NB4 (cell line): ENCODE measurements at regions not wholly inside any gene's neighbourhood (a gene's known extent, or its start where the extent isn't known, plus 50 kb on each side); places are given as distances from the start of the nearest gene placed in this dataset.

ENCODE experiments used
- DNase-seq: peaks from one replicate; pipeline ENCODE4 v3.0.0; 2010; ENCODE audit warnings: low read depth
- H3K4me3 ChIP-seq: one replicate; pipeline ENCODE4 v1.5.1; 2011; ENCODE audit warnings: mild to moderate bottlenecking, low read depth, low read length, moderate library complexity
- MYC ChIP-seq: IDR thresholded peaks from 2 replicates; pipeline ENCODE4 v1.6.1; 2011; ENCODE audit warnings: low read depth, low read length
- POLR2A ChIP-seq: IDR thresholded peaks from 2 replicates; pipeline ENCODE4 v1.6.1; 2011; ENCODE audit warnings: mild to moderate bottlenecking; ENCODE audit not compliant: insufficient read length; ENCODE audit errors: extremely low read depth
- TF ChIP-seq, protein P1 (sequence below): IDR thresholded peaks from one replicate; pipeline ENCODE4 v1.5.1; 2012; ENCODE audit warnings: low read depth, low read length
- TF ChIP-seq, protein P2 (sequence below): IDR thresholded peaks from 2 replicates; pipeline ENCODE4 v1.6.1; 2011; ENCODE audit warnings: low read depth, low read length

DNA sequence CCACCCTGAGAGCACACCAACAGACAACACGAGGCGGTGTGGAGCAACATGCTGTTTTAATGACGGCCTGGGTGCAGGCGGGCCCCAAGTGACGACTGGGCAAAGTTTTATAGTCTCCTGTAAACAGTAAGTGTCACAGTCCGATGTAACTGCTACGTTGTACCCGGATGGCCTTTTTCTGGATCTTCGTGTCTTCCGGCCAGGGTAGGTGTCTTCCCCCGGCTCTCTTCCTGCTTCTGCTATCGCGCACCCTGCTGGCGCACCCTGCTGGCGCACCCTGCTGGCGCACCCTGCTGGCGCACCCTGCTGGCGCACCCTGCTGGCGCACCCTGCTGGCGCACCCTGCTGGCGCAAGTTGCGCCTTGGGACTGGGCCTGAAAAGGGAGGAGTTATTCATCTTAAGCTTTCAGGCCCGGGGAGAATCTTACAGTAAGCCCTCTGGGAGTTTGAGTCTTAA, 143.0 kb upstream of the TARS1 start:
- TF ChIP-seq, protein P1, sequence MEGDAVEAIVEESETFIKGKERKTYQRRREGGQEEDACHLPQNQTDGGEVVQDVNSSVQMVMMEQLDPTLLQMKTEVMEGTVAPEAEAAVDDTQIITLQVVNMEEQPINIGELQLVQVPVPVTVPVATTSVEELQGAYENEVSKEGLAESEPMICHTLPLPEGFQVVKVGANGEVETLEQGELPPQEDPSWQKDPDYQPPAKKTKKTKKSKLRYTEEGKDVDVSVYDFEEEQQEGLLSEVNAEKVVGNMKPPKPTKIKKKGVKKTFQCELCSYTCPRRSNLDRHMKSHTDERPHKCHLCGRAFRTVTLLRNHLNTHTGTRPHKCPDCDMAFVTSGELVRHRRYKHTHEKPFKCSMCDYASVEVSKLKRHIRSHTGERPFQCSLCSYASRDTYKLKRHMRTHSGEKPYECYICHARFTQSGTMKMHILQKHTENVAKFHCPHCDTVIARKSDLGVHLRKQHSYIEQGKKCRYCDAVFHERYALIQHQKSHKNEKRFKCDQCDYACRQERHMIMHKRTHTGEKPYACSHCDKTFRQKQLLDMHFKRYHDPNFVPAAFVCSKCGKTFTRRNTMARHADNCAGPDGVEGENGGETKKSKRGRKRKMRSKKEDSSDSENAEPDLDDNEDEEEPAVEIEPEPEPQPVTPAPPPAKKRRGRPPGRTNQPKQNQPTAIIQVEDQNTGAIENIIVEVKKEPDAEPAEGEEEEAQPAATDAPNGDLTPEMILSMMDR = peak; percentile 27
- TF ChIP-seq, protein P2, sequence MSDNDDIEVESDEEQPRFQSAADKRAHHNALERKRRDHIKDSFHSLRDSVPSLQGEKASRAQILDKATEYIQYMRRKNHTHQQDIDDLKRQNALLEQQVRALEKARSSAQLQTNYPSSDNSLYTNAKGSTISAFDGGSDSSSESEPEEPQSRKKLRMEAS = no peak
- TF ChIP-seq POLR2A = no peak
- H3K4me3 ChIP-seq = no peak overlapping the region
- DNase-seq = peak; percentile 2

DNA sequence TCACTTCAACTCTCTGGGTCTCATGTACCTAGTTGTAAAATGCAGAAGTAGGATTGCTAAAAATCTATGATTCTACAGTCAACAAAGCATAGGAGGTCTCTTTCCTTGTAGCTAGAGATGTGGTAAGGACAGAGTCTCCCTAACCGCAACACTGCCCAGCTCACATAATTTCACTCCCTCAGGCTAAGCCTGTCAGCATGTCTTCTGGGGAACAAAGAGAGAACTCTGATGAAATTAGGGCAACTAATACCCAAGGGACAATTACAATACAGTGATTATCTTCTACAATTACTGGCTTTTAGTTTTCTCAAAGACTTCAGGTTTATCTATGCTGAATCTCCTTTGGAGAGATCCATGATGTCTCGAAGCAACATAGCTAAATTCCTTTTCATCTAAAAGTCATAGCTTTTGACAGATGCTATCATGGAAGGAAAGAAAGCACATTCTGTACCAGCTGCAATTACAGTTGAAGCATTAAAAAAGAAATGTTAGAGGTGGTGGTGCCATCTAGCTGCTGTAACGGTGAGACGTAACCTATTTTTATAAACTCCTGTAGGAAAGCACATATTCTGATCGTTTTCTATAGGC, 141.1 kb upstream of the TARS1 start:
- DNase-seq = peak; percentile 59
- H3K4me3 ChIP-seq = no peak overlapping the region
- TF ChIP-seq, protein P2 = no peak
- TF ChIP-seq, protein P1 = peak; percentile 1

DNA sequence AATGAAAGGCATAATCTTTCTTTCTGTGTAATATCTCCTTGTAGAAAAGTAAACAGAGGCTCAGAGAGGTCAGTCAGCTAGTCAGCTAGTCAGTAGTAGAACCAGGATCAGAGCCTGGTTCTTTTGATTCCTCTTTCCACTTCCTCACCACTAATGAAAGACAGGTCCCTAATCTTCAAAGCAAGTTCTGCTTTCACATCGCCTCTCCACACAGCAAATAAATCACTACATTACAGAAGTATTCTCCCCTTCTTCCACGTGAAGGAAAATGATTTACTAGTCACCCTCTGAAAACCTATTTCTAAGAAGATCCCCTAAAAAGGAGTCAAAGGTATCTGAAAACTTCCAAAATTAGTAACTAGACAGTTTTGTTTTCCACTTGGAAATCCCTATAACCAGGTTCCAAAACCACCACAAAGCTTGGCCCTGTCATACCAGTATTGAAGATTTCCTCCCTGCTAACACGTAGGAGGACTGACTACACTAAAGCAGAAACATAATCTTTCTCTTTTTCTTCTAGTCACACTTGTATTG, 140.5 kb upstream of the TARS1 start:
- TF ChIP-seq, protein P1 = peak; percentile 0
- no peak for TF ChIP-seq POLR2A
- peak; percentile 5 for DNase-seq
- H3K4me3 ChIP-seq = no peak overlapping the region

DNA sequence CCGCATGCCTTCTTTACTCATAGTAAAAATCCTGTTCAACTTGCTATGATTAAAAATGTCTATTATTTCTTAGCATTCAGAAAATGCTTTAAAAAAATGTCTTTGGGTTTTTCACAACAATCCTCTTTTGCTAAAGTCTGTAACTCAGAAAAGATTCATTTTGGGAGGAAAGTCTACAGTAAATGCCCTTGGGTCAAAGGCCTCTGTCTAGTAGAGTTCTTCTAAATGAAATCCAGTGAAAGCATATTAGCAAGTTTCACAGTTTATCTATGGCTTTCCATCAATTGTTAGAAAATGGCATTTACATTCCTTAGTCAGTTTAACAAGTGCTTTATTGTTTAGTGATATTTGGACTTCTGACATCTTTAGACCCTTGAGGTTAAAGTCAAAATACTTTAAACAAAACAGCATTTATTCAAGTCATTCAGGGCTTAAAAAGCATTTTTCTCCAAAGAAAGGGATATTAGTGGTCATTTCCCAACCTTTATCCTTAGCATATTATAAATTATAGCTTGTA, 137.1 kb upstream of the TARS1 start:
- no peak for DNase-seq
- no peak overlapping the region for H3K4me3 ChIP-seq
- TF ChIP-seq MYC = no peak
- TF ChIP-seq, protein P2 = no peak
- TF ChIP-seq, protein P1 = no peak

DNA sequence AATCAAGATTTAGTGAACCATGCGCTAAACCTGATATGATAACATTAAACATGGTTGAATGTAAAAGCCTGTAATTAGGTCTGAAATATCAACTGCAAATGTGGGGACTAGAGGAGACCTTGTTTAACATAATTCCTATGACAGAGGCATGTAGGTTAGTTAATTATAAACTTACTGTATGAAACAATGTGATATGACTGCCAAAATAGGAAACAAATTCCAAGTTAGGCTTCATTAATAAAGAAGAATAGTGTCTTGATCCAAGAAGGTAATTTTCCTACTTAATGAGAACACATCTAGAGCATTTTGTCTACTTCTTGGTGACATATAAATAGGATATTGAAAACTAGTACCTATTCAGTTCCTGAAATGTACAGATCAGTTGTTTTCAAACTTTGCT, 136.2 kb upstream of the TARS1 start:
- H3K4me3 ChIP-seq = no peak overlapping the region
- TF ChIP-seq MYC = no peak
- no peak for DNase-seq

DNA sequence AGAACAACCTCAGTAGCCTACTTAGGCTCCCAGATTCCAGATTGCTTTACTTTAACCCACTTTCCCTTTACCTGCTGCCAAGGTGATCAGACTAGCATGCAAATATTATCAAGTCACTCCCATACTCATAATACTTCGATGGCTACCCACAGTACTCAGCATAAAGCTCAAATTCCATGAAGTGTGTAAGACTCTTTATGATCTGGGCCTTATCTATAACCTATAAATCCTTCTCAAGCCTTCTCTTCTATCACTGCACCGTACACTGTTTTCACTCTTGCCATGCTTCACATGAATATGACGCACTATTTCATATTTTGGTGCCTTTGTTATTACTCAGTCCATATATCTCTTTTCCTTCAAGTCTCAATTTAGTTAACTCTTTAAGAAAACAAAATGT, 135.2 kb upstream of the TARS1 start:
- no peak for DNase-seq
- TF ChIP-seq POLR2A (no peak), MYC (no peak)
- TF ChIP-seq, protein P2 = no peak
- TF ChIP-seq, protein P1 = no peak
- no peak overlapping the region for H3K4me3 ChIP-seq
